HUDEP-2 (cell line): ENCODE measurements at regions not wholly inside any gene's neighbourhood (a gene's known extent, or its start where the extent isn't known, plus 50 kb on each side); places are given as distances from the start of the nearest gene placed in this dataset.

Experiments used
- DNase-seq, 76 experiments: peaks; one replicate each; lab custom pipeline; 2025; ENCODE audit not compliant: unreplicated experiment in 76 of 76; lab: John Stamatoyannopoulos, UW

- DNase-seq: no peak
Measured at GRCh38 chr14:95034788-95035187, 122.5 kb downstream of the DICER1 start.

- no peak for DNase-seq
Measured at GRCh38 chr14:95033682-95034632, 123.4 kb downstream of the DICER1 start.

DNA sequence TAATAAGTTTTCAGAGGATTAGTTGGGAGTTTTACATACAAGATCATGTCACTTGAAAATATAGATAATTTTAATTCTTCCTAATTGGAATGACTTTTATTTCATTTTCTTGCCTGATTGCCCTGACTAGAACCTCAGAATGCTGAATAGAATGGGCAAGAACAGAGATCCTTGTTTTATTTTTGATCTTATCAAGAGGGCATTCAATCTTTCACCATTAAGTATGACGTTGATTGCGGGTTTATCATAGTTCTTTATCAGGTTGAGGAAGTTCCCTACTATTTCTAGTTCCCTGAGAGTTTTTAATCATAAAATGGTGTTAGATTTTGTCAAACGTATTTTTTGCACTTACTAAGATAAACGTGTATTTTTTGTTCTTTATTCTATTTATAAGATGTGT is 124.3 kb downstream of the DICER1 start:
- no peak for DNase-seq

- no peak for DNase-seq
Measured at GRCh38 chr14:95026851-95027463, 130.4 kb downstream of the DICER1 start.

- DNase-seq: no peak
Measured at GRCh38 chr14:95025941-95026340, 131.4 kb downstream of the DICER1 start.

GRCh38 chr14:95025218-95025617 is 132.1 kb downstream of the DICER1 start:
- DNase-seq: no peak

DNA sequence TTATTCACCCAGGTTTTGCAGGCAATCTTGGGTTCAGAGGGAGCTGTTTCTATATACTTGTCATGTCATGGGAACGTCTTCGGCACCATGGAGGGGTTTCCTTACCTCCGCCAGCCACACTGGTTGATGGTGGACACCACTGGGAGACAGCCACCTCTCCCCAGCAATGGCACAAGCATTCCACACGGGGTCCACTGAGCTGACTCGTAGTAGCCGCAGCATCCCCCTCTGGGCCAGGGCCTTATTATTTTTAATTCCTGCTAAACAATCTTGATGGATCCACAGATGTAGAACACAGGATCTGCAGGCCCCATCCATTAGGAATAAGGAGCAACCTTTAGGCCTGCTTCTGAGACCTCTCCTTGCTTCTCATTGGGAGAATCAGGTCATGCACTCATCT is 132.9 kb downstream of the DICER1 start:
- no peak for DNase-seq

DNA sequence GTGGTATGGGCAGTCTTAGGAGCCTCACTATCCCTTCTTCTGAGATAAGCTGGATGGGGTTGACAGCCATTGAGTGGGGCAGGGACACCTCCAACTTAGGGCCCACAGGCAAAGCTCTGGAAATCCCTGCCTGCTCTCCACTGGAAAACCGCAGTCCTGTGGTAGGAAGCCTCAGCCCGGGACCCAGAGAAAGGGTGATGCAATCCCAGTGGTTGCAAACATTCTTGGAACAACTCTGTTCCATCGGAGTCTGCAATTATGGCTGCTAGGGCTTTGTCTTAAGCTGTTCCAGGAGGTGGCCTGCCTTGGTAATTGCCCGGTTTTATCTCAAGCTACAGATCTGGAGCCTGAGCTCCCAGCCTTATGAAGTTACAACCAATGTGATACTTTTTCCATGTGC is 133.4 kb downstream of the DICER1 start:
- DNase-seq: no peak

DNA sequence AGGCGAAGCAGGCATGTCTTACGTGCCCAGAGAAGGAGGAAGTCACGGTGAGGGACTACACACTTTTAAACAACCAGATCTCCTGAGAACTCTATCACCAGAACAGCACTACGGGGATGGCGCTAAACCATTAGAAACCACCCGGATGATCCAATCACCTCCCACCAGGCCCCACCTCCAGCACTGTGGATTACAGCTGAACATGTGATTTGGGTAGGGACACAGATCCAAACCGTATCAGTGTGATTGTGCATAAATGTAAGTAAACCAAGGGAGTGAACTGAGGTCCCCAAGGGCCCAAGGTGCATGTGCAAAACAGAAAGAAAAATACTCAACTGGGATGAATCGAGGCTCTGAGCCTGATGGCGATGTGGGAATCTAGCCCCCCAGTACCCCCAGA is 134.2 kb downstream of the DICER1 start:
- DNase-seq: no peak

- no peak for DNase-seq
Measured at GRCh38 chr14:95021588-95021987, 135.7 kb downstream of the DICER1 start.

DNA sequence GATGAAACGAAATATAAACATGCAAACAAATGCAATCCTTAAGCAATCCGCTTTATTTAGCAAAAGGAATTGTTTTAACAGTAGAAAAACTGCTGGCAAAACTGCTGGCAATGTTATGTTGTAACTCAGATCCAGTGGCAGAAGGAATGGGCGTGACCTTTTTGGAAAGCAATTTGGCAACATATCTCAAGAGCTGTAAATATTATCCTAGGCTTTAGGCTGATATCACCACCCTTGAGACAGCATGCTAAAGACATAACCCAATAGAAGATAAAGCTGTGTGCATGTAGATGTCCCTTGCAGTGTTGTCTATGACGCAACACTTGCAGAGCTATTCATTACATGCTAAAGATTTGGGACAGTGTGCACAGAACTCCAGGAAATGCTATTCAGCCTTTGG is 138.5 kb downstream of the DICER1 start:
- DNase-seq: no peak

DNA sequence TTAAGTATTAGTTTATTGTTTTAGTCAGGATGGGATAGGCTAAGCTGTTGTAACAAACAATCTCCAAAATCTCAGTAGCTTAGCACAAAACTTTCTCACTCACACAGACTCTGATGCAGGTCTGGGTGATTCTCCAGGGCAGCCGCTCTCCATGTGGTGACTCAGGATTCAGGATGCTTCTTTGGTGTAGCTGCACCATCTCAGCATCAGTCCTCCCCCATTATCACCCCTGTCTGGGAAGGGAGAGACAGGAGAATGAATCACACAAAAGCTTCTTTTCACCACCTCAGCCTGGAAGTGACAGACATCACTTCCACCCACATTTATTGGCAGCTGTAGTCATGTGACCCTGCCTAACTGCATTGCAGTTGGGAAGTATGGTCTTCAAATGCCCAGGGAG is 142.3 kb downstream of the DICER1 start:
- DNase-seq: no peak

DNA sequence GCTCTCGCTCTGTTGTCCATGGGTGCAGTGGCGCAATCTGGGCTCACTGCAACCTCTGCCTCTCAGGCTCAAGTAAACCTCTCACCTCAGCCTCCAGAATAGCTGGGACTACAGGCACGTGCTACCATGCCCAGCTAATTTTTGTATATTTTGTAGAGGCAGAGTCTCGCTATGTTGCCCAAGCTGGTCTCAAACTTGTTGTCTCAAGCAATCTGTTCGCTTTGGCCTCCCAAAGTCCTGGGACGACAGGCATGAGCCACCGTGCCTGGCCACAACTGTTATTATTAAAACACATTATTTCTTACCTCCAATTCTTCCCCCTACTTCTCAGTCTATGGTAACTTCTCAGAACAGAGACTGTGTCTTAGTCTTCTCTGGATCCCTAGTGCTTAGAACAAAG is 143.3 kb downstream of the DICER1 start:
- DNase-seq: no peak

DNA sequence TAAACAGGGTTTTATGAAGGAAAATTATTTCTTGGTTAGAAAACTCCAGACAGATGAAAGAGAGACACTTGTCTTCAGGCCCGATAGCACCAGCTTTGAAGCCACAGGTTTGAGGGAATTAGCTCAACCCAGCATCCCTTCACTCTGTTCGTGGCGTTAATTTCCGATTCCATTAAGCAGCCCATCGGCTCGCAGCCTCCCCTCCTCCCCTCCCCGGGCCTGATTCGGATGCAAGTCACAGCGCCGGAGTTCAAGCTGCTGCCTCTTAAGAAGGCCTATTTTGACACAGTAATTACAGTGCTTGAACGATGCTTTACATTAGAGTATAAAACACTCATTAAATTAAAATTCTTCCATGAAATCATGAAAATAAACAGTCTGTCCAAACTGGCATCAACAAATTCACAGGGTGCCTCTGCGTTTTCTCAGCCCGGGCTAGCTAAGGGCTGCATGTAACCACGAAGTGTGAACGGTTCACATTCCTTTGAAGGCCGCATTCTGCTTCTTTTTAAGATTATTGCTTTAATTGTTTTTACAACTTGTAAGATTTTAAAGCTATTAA is 145.8 kb downstream of the DICER1 start:
- DNase-seq: no peak

- no peak for DNase-seq
Measured at GRCh38 chr14:95008445-95009217, 148.7 kb downstream of the DICER1 start.

GRCh38 chr14:95007921-95008320 is 149.4 kb downstream of the DICER1 start:
- no peak for DNase-seq

DNA sequence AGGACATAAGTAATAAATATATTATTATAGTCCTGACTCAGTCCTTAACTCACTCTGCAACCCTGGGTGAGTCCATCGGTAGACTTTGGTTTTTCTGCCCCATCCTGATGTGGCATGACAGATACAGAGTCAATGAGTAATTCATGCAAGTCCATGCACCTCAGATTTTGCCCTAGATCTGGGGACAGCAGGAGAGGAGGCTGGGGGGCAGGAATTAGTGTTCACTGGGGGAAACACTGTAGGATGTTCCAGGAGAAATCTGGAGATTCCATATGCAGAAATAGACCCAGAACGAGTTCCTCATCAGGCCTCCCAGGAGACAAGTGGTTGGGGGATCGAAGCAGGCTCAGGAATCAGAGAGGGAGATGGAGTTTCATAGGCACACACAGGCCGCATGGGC is 150.8 kb downstream of the DICER1 start:
- no peak for DNase-seq

- DNase-seq: no peak
Measured at GRCh38 chr14:95006051-95006450, 151.3 kb downstream of the DICER1 start.

GRCh38 chr14:95003099-95003960 is 154.0 kb downstream of the DICER1 start:
- DNase-seq: no peak

DNA sequence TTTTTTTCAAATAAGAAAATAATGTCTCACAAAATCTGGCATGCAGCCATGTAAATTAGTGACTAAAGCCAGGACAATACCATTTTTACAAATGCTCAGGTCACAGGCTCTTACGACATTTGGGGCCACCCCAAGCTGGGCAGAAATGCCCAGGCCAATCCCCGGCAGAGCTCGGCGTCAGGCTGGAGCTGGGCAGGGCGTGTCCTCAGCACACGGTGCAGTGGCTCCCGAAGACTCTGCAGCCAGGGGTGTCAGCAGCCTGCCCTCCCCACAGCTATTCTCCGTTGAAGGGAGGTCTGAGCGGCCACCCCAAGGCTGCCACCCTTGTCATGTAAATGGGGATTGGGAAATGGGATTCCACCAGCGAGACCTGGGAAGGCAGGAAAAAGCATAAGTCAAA is 158.6 kb downstream of the DICER1 start:
- no peak for DNase-seq
